Left lobe of liver (tissue), 2 donors: ENCODE measurements at regions not wholly inside any gene's neighbourhood (a gene's known extent, or its start where the extent isn't known, plus 50 kb on each side); places are given as distances from the start of the nearest gene placed in this dataset.
A peak's percentile ranks its signal among the peaks of the same experiment; 100 is the strongest.
"Not testable (repeated sequence)": the region's sequence is repeated elsewhere in the genome, so short reads cannot be mapped to it uniquely, and the experiment has no call there.

Source experiments
- ATAC-seq: fragments of 200-7000 bp; cut with Tn5 transposase; one replicate; pipeline ENCODE4 v1.9.1; 2020; ENCODE audit warnings: mild to moderate bottlenecking, moderate library complexity
- DNase-seq: peaks from one replicate; pipeline ENCODE4 v3.0.0-alpha.2; 2020; ENCODE audit warnings: low spot score
- donor health status: DM: no; HTN: no; CAD: no; lungs with moderate emphysema.
- donor health status: DM: no; HTN: yes; CAD: no.

- ATAC-seq (no peak), DNase-seq (no peak)
Observed at GRCh38 chr20:30484009-30484748, 773.3 kb upstream of the DEFB115 start.

GRCh38 chr20:30484749-30485070 is 772.8 kb upstream of the DEFB115 start:
- ATAC-seq (no peak), DNase-seq (no peak)

- no peak for DNase-seq
- ATAC-seq = no peak
Observed at GRCh38 chr20:30485331-30486102, 771.9 kb upstream of the DEFB115 start.

GRCh38 chr20:30486103-30486478 is 771.4 kb upstream of the DEFB115 start:
- DNase-seq (no peak), ATAC-seq (no peak)

- ATAC-seq, DNase-seq: not testable (repeated sequence)
Observed at GRCh38 chr20:30487461-30487860, 770.0 kb upstream of the DEFB115 start.

GRCh38 chr20:30487947-30488926 is 769.2 kb upstream of the DEFB115 start:
- no peak for ATAC-seq
- no peak for DNase-seq

- no peak for DNase-seq
Observed at GRCh38 chr20:30488941-30489613, 768.4 kb upstream of the DEFB115 start.

GRCh38 chr20:30489614-30490003 is 767.9 kb upstream of the DEFB115 start:
- no peak for ATAC-seq
- DNase-seq = no peak

More at GRCh38 chr20:30488941-30489613, 768.4 kb upstream of the DEFB115 start:
- no peak for ATAC-seq

- no peak for ATAC-seq
- DNase-seq = no peak
Observed at GRCh38 chr20:30491016-30491415, 766.4 kb upstream of the DEFB115 start.

- ATAC-seq, DNase-seq: not testable (repeated sequence)
Observed at GRCh38 chr20:30496656-30497055, 760.8 kb upstream of the DEFB115 start.

GRCh38 chr20:30497191-30497590 is 760.3 kb upstream of the DEFB115 start:
- DNase-seq, ATAC-seq: not testable (repeated sequence)

GRCh38 chr20:30499123-30499522 is 758.3 kb upstream of the DEFB115 start:
- ATAC-seq (no peak), DNase-seq (no peak)

- not testable (repeated sequence) for ATAC-seq, DNase-seq
Observed at GRCh38 chr20:30499716-30500446, 757.6 kb upstream of the DEFB115 start.

GRCh38 chr20:30500447-30500820 is 757.0 kb upstream of the DEFB115 start:
- peak; percentile 55 for ATAC-seq
- peak; percentile 46 for DNase-seq

GRCh38 chr20:30500829-30501440 is 756.5 kb upstream of the DEFB115 start:
- DNase-seq (no peak), ATAC-seq (no peak)

- ATAC-seq = no peak
- no peak for DNase-seq
Observed at GRCh38 chr20:30502670-30503069, 754.8 kb upstream of the DEFB115 start.

- not testable (repeated sequence) for ATAC-seq, DNase-seq
Observed at GRCh38 chr20:30503204-30503603, 754.3 kb upstream of the DEFB115 start.

- no peak for ATAC-seq
- DNase-seq = no peak
Observed at GRCh38 chr20:30503992-30504570, 753.4 kb upstream of the DEFB115 start.

GRCh38 chr20:30505566-30505965 is 751.9 kb upstream of the DEFB115 start:
- no peak for ATAC-seq
- DNase-seq = no peak
